ENCODE measurements at regions not wholly inside any gene's neighbourhood (a gene's known extent, or its start where the extent isn't known, plus 50 kb on each side); places are given as distances from the start of the nearest gene placed in this dataset.

DNA sequence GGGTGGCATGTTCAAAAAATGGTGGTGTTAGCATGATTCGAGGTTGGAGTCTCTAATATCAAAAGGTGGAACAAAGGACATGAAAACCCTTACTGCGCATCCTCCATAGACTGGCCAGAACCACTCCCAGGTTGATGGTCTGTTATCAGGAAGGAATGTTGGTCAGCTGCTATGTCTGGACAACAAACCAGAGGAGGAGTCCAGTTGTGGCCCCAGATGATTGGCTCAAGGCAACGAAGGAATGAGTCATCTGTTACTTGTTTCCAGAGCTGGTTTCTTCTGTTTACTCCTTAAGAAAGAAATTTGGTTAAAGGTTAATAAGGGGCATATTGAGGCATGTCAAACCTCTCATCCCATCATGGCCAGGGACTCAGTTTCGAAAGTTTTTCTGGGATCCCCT is 56.8 kb upstream of the GRIA4 start:
- no peak for DNase-seq (ENCODE audit: low read depth in 3 of 3)

DNA sequence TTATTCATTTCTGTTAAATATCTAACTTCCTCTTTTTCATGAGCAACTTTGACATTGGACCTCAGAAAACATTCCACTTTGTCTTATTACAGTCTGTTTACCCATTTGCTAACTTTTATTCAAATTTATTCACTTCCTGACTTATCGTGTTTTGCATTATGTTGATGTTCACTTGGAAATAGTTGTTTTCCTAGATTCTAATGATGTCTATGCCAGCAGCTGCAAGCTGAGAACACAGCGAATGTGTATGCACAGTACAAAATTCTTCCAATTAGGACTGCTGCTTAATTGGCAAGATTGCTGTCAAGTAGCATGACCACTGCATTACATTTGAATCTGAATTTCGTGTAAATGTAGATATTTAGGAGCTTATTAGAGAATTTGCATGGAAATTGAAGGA is 61.5 kb upstream of the GRIA4 start:
- no peak for DNase-seq (ENCODE audit: low read depth in 3 of 3)

DNA sequence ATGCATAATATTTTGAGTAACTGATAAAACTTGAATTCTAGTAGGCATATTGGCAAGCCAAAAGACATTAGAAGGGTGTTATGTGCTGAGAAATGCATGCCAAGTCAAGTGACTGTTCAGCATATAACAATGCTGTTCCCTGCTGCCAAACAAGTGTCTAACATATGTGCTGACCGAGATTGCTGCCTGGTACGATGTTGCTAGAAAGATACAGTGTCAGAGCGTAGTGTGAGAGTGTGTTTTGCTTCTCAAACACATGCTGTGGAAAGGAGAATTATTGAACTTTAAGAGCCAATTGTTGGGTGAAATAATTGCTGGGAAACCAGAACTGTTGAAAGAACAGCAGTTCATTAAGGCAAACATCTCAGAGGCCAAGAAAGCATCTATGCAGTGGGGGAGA is 71.3 kb upstream of the GRIA4 start:
- DNase-seq (ENCODE audit: low read depth in 3 of 3) = no peak

DNA sequence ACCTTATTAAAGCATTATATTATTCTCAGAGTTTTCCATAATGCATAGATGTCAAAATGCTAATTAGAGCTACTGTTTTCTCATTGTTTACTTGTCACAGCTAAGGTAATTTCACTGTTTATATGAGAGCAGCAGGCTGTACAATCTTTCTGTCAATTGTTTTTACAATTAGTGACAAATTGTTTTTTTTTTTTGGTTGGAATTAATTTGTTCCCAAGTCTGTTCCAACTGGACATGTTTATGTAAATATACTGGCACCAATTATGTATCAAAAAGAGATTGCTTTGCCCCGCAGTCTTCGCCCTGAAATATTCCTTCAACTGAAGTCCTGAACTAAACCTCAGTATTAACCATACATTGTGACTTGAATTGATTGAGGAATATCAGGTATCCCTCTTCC is 72.3 kb upstream of the GRIA4 start:
- no peak for DNase-seq (ENCODE audit: low read depth in 3 of 3)

DNA sequence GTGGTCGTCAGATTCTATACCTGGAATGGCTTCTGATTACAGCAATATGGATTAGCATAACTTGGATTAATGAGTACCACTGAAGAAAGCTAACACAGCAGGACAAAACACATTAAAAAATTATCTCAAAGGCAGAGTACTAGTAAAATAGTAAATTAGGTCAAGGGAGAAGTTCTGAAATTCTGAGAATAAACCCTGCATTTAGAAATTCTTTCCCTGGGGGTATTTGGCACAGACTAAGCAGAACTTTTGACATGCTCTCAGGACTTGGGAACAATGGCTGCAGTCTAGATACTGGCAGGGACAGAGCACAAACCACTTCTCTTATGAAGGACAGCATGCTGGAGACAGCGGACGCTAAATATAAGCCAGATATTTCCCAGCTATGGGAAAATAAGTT is 85.6 kb upstream of the GRIA4 start:
- no peak for DNase-seq (ENCODE audit: low read depth in 3 of 3)

DNA sequence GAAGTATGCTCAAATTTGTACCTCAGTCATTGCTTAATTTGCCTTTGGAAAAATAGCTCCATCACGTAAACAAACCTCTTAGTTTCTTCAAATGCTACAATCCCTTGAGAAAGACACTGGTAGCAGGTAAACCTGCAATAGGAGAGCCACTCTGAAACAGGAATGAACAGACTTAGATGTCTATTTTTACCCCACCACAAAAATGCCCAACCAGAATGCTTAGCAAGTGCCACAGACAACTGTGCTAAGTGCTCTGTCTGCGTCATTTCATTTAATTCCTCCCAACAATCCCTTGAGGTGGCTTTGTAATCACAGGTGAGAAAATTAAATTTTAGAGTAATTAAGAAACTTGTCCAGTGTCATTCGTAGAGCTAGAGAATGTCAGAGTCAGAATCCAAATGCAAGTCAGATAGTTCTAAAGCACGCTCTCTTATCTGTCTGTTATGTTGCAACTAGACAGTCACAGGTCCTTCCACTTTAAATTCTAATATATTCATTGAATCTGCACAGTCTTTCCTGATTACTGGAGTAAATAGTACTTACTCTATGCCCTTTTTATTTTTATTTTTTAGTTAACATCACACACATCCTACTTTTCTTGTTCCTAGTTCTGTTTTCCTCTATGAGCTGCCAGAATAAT is 89.0 kb upstream of the GRIA4 start:
- no peak for DNase-seq (ENCODE audit: low read depth in 3 of 3)

DNA sequence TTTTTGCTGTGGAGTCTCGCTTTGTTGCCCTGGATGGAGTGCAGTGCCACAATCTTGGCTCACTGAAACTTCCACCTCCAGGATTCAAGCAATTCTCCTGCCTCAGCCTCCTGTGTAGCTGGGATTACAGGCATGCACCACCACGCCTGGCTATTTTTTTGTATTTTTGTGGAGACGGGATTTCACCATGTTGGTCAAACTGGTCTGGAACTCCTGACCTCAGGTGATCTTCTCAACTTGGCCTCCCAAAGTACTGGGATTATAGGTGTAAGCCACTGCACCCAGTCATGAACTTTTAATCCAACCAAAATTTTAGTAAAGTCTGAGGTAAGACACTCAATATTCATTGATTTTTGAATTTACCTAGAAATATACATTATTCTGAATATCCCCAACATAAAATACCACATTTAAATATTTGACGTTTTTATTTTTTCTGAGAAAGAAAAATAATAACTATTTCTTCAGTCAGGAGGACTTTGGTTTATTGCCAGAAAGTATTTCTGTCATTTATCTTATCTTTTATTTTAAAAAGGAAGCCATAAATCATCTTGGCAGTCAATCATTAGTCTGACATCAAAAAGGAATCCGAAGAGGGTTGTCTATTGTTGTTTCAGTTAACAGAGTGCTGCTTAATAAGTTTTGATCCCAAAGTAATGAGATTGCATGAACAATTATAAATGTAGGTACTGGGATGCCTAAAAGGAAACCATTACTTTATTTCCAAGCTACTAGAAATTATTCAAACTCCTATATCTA is 102.2 kb upstream of the GRIA4 start:
- no peak for DNase-seq (ENCODE audit: low read depth in 3 of 3)

DNA sequence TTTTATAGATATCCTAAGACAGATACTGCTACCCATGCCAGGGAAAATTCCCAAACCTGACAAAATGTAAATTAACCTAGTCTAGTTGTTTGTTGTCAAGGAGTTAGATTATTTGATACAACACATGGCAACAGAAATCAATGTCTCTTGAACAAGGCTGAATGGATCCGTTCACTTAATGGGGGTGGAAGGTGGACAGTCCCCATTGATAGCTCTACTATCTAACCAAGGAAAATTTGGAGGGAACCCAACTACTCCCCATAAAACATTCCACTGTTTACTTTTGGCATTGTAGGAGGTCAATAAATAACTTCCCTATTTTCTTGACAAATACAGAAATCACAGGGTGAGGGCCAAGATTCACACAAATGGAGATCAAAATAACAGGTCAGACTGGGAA is 117.9 kb upstream of the GRIA4 start:
- DNase-seq (ENCODE audit: low read depth in 3 of 3) = no peak

DNA sequence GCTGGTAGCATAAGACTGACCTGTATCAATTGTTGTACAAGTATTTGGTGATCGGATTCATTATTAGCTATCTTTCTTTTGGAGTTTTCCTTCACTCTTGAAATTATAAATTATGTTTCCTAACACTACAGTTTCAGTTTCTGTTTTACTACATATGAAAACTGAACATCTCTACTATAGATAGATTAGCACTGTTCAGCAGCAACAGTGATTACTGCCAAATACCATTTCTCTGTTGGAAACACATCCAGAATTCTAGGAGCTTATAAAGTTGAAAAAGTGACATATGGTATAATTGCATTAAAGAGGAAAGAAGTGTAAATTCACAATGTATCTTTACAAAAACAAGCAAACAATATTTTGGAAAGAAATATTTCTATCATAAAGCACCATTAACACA is 118.5 kb upstream of the GRIA4 start:
- no peak for DNase-seq (ENCODE audit: low read depth in 3 of 3)

DNA sequence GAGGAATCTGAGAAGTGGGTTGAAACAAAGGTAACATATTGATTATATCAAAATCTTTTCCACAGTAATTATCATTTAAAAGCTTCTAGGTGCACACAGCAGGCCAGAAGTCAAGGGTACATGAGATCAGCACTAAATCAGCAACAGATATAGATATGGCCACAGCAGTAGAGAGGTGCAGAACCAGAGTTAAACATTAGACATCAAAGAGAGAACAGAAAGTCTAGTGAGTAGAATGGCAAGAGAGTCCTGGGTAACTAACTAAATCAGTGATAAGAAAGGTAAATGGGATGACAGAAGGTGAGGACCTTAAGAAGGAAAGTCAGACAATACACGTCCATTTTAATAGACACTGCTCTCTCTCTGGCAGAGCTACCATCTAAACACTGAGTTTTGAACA is 119.5 kb upstream of the GRIA4 start:
- no peak for DNase-seq (ENCODE audit: low read depth in 3 of 3)

DNA sequence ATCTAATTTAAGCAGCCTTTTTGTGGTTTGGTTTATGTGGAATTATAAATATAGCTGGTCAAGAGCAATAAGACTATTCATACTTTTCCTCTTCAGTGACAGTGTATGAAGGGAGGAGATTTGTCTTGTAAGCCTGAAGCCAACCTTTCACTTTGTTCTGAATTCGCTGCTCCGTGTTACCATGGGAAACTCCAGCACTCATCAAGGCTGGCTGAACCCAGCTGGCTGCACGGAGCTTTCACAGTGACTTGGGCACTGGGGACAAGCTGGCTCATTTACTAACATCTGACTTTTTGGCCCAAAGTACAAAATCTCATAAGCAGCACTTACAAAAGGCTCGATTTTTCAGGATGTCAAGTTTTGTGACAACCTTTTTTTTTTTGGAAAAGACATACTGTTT is 120.4 kb upstream of the GRIA4 start:
- DNase-seq (ENCODE audit: low read depth in 3 of 3) = no peak

DNA sequence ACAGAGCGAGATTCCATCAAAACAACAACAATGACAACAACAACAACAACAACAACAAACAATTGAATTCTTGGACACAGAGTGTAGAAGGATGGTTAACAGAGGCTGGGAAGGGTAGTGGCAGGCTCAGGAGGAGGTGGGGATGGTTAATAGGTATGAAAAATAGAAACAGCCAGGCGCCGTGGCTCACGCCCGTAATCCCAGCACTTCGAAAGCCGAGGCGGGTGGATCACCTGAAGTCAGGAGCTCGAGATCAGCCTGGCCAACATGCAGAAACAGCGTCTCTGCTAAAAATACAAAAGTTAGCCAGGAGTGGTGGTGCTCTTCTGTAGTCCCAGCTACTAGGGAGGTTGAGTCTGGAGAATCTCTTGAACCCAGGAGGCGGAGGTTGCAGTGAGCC is 122.9 kb upstream of the GRIA4 start:
- no peak for DNase-seq (ENCODE audit: low read depth in 3 of 3)

DNA sequence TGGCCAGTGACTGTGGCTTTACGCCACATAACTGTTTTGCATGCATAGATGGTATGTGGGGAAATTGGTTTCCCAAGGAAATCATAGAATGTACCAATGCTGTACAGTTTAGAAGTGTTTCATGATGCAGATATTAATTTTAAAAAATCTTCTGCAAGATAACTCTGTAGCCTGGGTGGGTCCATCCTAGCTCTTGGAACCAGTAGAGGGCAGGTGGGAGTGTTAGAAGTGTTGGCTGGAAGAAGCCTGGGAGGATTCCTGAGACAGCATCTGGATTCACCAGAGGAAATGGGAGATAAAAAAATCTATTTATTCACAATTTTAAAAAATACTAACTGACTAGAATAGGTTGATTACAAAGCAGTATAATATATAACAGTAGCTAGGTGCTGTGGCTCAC is 139.9 kb upstream of the GRIA4 start:
- no peak for DNase-seq (ENCODE audit: low read depth in 3 of 3)

DNA sequence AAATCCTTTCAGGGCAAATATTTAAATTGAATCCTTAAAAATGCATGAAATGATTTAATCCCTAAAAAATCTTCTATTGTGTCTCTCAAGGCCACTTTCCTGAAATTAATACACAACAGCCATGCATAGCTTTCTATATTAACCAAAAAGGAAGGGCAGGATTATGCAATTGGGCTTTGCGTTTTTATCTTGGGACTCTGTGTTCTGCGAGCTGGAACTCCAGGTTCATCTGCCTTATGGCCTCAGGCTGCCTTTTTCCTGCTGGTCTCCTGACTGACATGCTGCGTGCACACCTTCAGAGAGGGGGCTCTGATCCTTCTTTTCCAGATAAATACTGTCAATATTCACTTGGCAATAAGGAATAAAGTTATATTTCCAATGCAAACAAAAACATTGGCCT is 141.7 kb upstream of the GRIA4 start:
- DNase-seq (ENCODE audit: low read depth in 3 of 3) = no peak

DNA sequence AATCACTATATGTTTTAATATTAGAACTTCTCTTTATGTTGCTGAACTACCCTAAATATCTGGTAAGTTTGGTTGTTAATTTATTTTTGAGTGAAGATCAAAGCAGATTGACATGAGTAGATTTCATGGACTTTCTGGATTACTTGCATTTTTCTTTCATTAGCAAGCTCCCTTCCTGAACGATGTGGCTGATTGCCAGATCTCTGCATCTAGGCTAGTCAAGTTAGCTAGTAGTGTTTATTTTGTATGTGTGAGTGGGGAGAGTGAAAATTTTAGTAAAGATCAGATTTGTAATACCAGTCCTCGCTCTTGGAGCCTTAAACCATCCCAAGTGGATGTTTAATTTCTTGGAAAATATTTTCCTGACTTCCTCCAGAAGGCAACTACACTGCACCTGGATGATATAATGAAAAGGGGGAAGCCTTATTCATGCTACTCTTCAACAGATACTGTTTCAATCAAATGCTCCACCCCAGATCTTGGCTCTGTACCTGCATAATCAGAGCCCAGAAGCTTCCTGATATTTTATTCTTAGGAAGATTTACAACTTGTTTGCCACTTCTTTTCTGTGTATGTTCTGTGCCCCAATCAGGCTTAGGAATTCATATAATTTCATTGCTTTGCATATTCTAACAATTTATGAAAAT is 143.2 kb upstream of the GRIA4 start:
- no peak for DNase-seq (ENCODE audit: low read depth in 3 of 3)

DNA sequence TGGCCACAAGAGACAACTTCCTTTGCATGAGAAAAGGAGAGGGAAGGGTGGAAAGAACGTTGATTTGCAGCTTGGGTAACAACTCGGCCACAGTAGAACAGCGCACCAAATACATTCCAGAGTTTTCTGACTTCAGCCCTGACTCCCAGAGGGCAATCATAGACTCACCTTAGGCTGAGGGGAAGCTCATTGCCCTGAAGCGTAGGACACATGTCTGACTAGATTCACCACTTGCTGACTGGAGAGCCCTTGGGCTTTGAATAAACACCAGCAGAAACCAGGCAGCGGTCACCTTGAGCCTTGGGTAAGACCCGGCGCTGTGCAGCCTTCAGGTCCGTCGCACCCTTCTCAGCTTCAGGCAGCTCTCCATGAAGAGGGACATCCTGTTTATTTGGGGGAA is 151.8 kb upstream of the GRIA4 start:
- no peak for DNase-seq (ENCODE audit: low read depth in 3 of 3)

DNA sequence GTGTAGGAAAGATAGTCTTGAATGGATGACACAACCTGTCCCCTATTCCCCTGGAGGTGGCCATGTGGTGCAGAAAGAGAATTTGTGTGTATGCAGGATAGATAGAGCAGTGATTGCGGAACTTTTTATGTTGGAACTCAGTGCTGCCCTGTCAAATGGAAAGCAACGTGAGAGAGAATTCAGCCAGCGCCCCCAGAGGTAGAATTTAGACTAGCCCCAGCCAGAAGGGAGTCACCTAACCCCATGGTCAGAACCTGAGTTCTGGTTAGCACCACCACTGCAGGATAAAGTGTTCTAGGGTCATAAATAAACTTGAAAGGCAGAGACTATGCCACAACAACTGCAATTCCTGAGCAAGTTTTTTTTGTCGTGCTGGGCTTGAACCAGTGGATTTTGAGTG is 152.9 kb upstream of the GRIA4 start:
- DNase-seq (ENCODE audit: low read depth in 3 of 3) = no peak

DNA sequence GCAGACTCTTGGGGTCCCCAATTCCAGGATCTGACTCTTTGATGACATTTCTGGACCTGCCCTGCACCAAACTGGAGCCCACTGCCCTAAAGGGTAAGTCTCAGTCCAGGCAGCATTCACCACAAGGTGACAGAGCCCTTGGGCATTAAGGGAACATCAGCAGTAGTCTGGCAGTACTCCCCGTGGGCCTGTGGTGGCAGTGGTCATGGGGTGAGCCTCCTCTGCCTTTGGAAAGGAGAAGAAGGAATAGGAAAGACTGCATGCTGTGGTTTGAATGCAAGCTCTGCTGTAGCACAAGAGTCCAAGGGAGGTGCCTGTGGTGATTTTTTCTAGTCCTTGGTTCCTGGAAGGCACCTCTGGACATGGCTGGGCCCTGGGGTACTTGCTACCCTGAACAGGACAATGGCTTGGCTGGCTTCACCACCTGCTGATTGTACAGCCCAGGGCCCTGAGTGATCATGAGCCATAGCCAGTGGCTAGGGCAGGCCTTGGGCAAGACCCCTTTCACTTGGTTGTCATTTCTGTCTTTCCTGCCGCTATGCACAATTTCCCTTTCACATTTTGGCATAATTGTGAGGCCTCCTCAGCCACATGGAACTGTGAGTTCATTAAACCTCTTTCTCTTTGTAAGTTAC is 160.7 kb upstream of the GRIA4 start:
- no peak for DNase-seq (ENCODE audit: low read depth in 3 of 3)

DNA sequence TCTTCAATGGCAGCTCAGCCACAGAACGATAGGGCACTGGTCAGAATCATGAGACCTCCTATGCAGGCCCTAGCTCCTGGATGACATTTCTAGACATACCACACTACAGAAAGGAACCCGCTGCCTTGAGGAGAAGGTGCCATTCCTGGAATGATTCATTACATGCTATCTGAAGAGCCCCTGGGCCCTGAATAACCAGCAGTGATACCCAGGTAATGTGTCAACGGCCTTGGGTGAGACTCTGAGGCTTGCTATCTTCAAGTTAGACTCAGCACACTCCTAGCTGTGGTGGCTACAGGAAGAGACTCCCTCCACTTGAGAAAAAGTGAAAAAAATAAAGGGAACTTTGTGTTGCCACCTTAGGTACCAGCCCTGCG is 161.2 kb upstream of the GRIA4 start:
- DNase-seq (ENCODE audit: low read depth in 3 of 3) = no peak

DNA sequence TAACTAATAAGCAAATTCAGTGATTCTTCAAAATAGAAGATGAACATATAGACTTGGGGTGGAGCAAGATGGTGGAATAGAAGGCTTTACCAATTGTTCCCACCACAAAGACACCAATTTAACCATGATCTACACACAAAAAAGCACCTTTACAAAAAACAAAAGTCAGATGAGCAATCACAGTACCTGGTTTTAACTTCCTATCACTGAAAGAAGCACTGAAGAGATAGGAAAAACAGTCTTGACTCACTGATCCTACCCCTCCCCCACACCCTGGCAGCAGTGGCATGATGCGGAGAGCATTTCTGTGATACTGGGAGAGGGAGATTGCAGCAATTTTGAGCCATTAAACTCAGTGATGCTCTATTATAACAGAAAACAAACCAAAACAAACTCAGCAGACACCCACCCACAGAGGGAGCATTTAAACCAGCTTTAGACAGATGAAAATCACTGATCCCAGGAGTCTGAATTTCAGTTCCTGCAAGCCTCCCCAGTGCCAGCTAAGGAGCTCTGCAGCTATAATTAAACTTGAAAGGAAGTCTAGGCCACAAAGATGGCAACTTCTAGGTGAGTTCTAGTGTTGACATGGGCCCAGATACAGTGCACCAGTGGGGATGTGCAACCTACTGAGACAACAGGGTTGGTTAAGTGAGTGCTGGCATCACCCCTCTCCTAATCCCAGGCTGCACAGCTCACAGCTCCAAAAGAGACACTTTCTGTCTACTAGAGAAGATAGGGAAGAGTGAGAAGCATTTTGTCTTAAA is 161.8 kb upstream of the GRIA4 start:
- DNase-seq (ENCODE audit: low read depth in 3 of 3) = peak in 1 of 3 donors; percentile 4

DNA sequence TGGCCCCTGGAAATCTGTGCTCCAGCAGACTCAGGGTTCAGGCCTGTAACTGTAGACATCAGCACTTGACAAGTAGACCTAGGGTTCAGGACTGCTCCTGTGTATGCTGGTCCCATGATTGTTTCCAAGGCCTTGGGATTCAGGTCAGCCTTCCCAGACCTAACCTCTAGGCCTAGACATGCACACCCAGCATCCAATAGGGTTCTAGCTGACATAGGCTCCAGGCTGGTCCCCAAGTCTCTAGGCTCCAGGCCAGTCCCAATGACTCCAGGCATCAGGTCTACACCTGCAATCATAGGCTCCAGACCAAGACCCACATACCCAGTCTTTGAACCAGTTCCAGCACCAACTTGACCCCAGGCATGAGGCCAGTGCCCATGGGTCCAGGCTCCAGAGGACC is 166.2 kb upstream of the GRIA4 start:
- no peak for DNase-seq (ENCODE audit: low read depth in 3 of 3)

Data from stimulated activated CD4-positive, alpha-beta T cell treated with anti-CD3 and anti-CD28 coated beads, TNF-alpha, amount 100 ng/mL, for 48 hours (primary cell).